HCT116 (cell line): ENCODE measurements at regions not wholly inside any gene's neighbourhood (a gene's known extent, or its start where the extent isn't known, plus 50 kb on each side); places are given as distances from the start of the nearest gene placed in this dataset.

Experiments
- ATAC-seq: fragments of 200-7000 bp; cut with Tn5 transposase; 2 replicates; pipeline ENCODE4 v1.9.1; 2020; ENCODE audit warnings: mild to moderate bottlenecking, moderate library complexity
- BruUV-seq: library from RNA; stranded (reverse); fragments of 400-500 nt; replicated peaks from 2 replicates; lab custom pipeline; 2021; lab: Mats Ljungman, UMichigan
- CTCF ChIA-PET: fragments of 300-600 bp; sonication (Branson Sonifier 250); formaldehyde crosslinking; loops from one replicate; lab custom pipeline; 2021; ENCODE audit warnings: antibody characterized with exemption; lab: Charles Lee
- POLR2A ChIA-PET: fragments of 300-600, 350-600 bp; sonication (Branson Sonifier 250); formaldehyde crosslinking; loops from one replicate; lab custom pipeline; 2021; ENCODE audit warnings: antibody characterized with exemption; lab: Charles Lee
- RAD21 ChIA-PET, 2 experiments: fragments of 300-600 bp; sonication (Branson Sonifier 250); formaldehyde crosslinking; loops; one replicate each; lab custom pipeline; 2023; ENCODE audit warnings: low total read pairs in 2 of 2; ENCODE audit not compliant: uncharacterized antibody in 2 of 2, unreplicated experiment in 2 of 2, low non-redundant PET in 1 of 2; lab: Charles Lee
- DNase-seq: peaks from one replicate; pipeline ENCODE4 v3.0.0-alpha.2; 2010; ENCODE audit warnings: low read depth, low spot score
- H2AFZ ChIP-seq: fragments of 200-600 bp; shearing (Covaris generic), sonication (generic); 2 replicates; pipeline ENCODE4 v1.6.1; 2017; ENCODE audit warnings: low read depth, mixed run types, mixed read lengths, antibody characterized with exemption, low read length; ENCODE audit not compliant: poor library complexity, severe bottlenecking
- H3K27ac ChIP-seq: 2 replicates; pipeline ENCODE4 v1.5.1; 2012; ENCODE audit warnings: low read depth, low read length
- H3K27me3 ChIP-seq: fragments of 200-600 bp; sonication (generic); 2 replicates; pipeline ENCODE4 v1.6.1; 2016; ENCODE audit warnings: mixed run types, low read length, mixed read lengths; ENCODE audit not compliant: insufficient read depth
- H3K36me3 ChIP-seq, 2 experiments: fragments of 200-500 bp in 1 of 2; fragments of 200-600 bp in 1 of 2; sonication (Bioruptor generic) in 1 of 2; sonication (generic) in 1 of 2; 2 replicates each; pipeline versions ENCODE4 v1.5.1 to v1.6.1; 2014 to 2016; ENCODE audit warnings: low read length in 2 of 2, inconsistent platforms in 1 of 2, mixed read lengths in 1 of 2, mixed run types in 1 of 2; ENCODE audit not compliant: insufficient read depth in 2 of 2, control insufficient read depth in 1 of 2
- H3K4me1 ChIP-seq, 2 experiments: fragments of 200-600 bp in 1 of 2; sonication (generic) in 1 of 2; 2 replicates each; pipeline versions ENCODE4 v1.5.1 to v1.6.1; 2012 to 2017; ENCODE audit warnings: low read length in 2 of 2, inconsistent platforms in 1 of 2, mild to moderate bottlenecking in 1 of 2, mixed read lengths in 1 of 2, mixed run types in 1 of 2, moderate library complexity in 1 of 2; ENCODE audit not compliant: insufficient read depth in 2 of 2, control insufficient read depth in 1 of 2
- H3K4me2 ChIP-seq: fragments of 200-600 bp; sonication (generic); 2 replicates; pipeline ENCODE4 v1.6.1; 2017; ENCODE audit warnings: mixed run types, low read length, mixed read lengths
- H3K4me3 ChIP-seq, 2 experiments: fragments of 200-600 bp in 1 of 2; sonication (generic) in 1 of 2; replicated peaks in 1 of 2; 2 replicates each; pipeline ENCODE4 v1.5.1; 2011 to 2016; ENCODE audit warnings: low read length in 2 of 2, control low read depth in 1 of 2, low read depth in 1 of 2, mild to moderate bottlenecking in 1 of 2, mixed read lengths in 1 of 2, mixed run types in 1 of 2
- H3K79me2 ChIP-seq: fragments of 200-600 bp; sonication (generic); 2 replicates; pipeline ENCODE4 v1.6.1; 2017; ENCODE audit warnings: mild to moderate bottlenecking, mixed run types, low read length, moderate library complexity, mixed read lengths; ENCODE audit not compliant: insufficient read depth
- H3K9ac ChIP-seq: fragments of 200-600 bp; sonication (generic); 2 replicates; pipeline ENCODE4 v1.6.1; 2016; ENCODE audit warnings: low read length, mixed read lengths
- H3K9me2 ChIP-seq: fragments of 200-600 bp; sonication (generic), shearing (Covaris generic); 2 replicates; pipeline ENCODE4 v1.6.1; 2017; ENCODE audit warnings: mixed run types, mild to moderate bottlenecking, moderate library complexity; ENCODE audit not compliant: insufficient read depth
- H3K9me3 ChIP-seq, 2 experiments: fragments of 200-500 bp in 1 of 2; fragments of 200-600 bp in 1 of 2; sonication (Bioruptor generic) in 1 of 2; sonication (generic) in 1 of 2; 2 replicates each; pipeline ENCODE4 v1.6.1; 2014 to 2017; ENCODE audit warnings: low read length in 2 of 2, mixed read lengths in 2 of 2, inconsistent platforms in 1 of 2, low read depth in 1 of 2, mild to moderate bottlenecking in 1 of 2, mixed run types in 1 of 2, moderate library complexity in 1 of 2; ENCODE audit not compliant: control insufficient read depth in 1 of 2, insufficient read depth in 1 of 2
- H4K20me1 ChIP-seq: fragments of 200-600 bp; sonication (generic), shearing (Covaris generic); 2 replicates; pipeline ENCODE4 v1.6.1; 2017; ENCODE audit warnings: mixed run types, mild to moderate bottlenecking, moderate library complexity; ENCODE audit not compliant: insufficient read depth
- ATF3 ChIP-seq: IDR thresholded peaks from 2 replicates; pipeline ENCODE4 v1.6.1; 2012
- CEBPB ChIP-seq: IDR thresholded peaks from 2 replicates; pipeline ENCODE4 v1.6.1; 2012; ENCODE audit warnings: low read depth
- EGR1 ChIP-seq: IDR thresholded peaks from 2 replicates; pipeline ENCODE4 v1.6.1; 2012; ENCODE audit warnings: low read depth
- ELF1 ChIP-seq: IDR thresholded peaks from 2 replicates; pipeline ENCODE4 v1.6.1; 2012; ENCODE audit warnings: low read depth, borderline replicate concordance
- EZH2 ChIP-seq: fragments of 200-600 bp; sonication (generic); IDR thresholded peaks from 2 replicates; pipeline ENCODE4 v1.6.1; 2017; ENCODE audit warnings: antibody characterized with exemption, mixed run types
- EZH2phosphoT487 ChIP-seq: fragments of 200-600 bp; IDR thresholded peaks from 2 replicates; pipeline ENCODE4 v1.6.1; 2018; ENCODE audit warnings: antibody characterized with exemption, borderline replicate concordance
- FOSL1 ChIP-seq: IDR thresholded peaks from 2 replicates; pipeline ENCODE4 v1.6.1; 2012; ENCODE audit warnings: low read depth
- JUND ChIP-seq: IDR thresholded peaks from 2 replicates; pipeline ENCODE4 v1.6.1; 2012
- MAX ChIP-seq: IDR thresholded peaks from 2 replicates; pipeline ENCODE4 v1.6.1; 2012
- POLR2AphosphoS5 ChIP-seq: IDR thresholded peaks from 2 replicates; pipeline ENCODE4 v1.6.1; 2011; ENCODE audit warnings: mild to moderate bottlenecking, low read depth, low read length, moderate library complexity
- REST ChIP-seq: IDR thresholded peaks from 2 replicates; pipeline ENCODE4 v1.6.1; 2012; ENCODE audit warnings: low read depth
- SIN3A ChIP-seq: IDR thresholded peaks from 2 replicates; pipeline ENCODE4 v1.6.1; 2012; ENCODE audit warnings: low read depth
- SP1 ChIP-seq: IDR thresholded peaks from 2 replicates; pipeline ENCODE4 v1.6.1; 2012; ENCODE audit warnings: low read depth
- TCF7L2 ChIP-seq: IDR thresholded peaks from 2 replicates; pipeline ENCODE4 v1.7.0; 2011; ENCODE audit warnings: borderline replicate concordance, inconsistent platforms; ENCODE audit not compliant: insufficient read depth, insufficient read length; ENCODE audit errors: extremely low read depth
- YY1 ChIP-seq: IDR thresholded peaks from 2 replicates; pipeline ENCODE4 v1.6.1; 2011; ENCODE audit warnings: low read length, low read depth, moderate library complexity, mild to moderate bottlenecking; ENCODE audit not compliant: insufficient replicate concordance; ENCODE audit errors: extremely low read depth
- ZFX ChIP-seq: fragments of 450-650 bp; IDR thresholded peaks from 2 replicates; pipeline ENCODE4 v1.6.1; 2017
- ZNF274 ChIP-seq: fragments of 200-500 bp; sonication (Bioruptor generic); IDR thresholded peaks from 2 replicates; pipeline ENCODE4 v1.6.1; 2014; ENCODE audit warnings: mild to moderate bottlenecking, low read depth, low read length, inconsistent platforms
- intact Hi-C: fragments of 100-400 bp; cut with micrococcal nuclease; formaldehyde crosslinking; loops from 2 replicates; pipeline ENCODE4 v1.10.0; 2022

DNA sequence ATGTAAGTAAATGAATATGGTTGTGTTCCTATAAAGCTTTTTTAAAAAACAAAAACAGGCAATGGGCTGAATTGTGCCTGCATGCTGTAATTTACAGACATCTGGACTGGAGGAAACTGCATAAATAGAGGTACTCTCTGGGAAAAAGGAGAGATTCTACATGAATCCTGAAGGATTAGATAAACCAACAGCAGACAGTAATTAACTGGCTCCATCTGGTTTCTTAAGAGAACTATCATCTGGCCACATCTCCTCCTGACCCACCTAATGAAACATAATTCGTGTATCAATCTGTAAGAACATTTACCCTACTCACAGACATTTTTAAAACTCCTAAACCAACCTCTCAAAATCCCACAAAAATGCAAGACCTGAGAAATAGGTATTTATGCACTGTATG lies 528.1 kb upstream of the ST8SIA4 start:
- no TSS peak for BruUV-seq

DNA sequence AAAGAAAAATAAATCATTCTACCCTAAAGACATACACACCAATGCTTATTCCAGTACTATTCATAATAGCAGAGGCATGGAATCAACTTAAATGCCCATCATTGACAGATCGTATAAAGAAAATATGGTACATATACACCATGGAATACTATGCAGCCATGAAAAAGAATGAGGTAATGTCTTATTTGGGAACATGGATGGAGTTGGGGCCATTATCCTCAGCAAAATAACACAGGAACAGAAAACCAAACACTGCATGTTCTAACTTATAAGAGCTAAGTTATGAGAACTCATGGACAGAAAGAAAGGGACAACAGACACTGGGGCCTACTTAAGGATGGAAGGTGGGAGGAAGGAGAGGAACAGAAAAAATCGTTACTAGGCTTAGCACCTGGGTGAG lies 527.5 kb upstream of the ST8SIA4 start:
- no peak overlapping the region for H3K4me2 ChIP-seq
- ChIA-PET CTCF (no interaction called here), POLR2A (no interaction called here), RAD21 (no interaction called here)
- no peak overlapping the region for H2AFZ ChIP-seq
- ATAC-seq (no peak), DNase-seq (no peak)
- no peak overlapping the region for H3K9ac ChIP-seq
- no peaks in the 10 kb centered on the region for H3K9me3 ChIP-seq
- BruUV-seq, result no TSS peak
- no peaks in the 10 kb centered on the region for H3K4me1 ChIP-seq
- no peaks in the 10 kb centered on the region for H4K20me1 ChIP-seq
- no peak overlapping the region for H3K4me3 ChIP-seq
- H3K27ac ChIP-seq, result no peak overlapping the region
- intact Hi-C loops, result no loop called here
- no peaks in the 10 kb centered on the region for H3K36me3 ChIP-seq
- H3K9me2 ChIP-seq, result no peaks in the 10 kb centered on the region
- no peak for TF ChIP-seq SP1
- no peak for TF ChIP-seq FOSL1
- TF ChIP-seq POLR2AphosphoS5, result no peak
- no peak for TF ChIP-seq MAX
- no peak for TF ChIP-seq TCF7L2
- no peak for TF ChIP-seq EZH2phosphoT487
- no peak for TF ChIP-seq ZNF274
- TF ChIP-seq YY1, result no peak
- TF ChIP-seq EGR1, result no peak
- no peak for TF ChIP-seq CEBPB
- TF ChIP-seq ATF3, result no peak
- no peak for TF ChIP-seq REST
- TF ChIP-seq, all 23 proteins: peak for 0
- H3K27me3 ChIP-seq, result no peaks in the 10 kb centered on the region
- H3K79me2 ChIP-seq, result no peaks in the 10 kb centered on the region

More for the DNA sequence above, 528.1 kb upstream of the ST8SIA4 start:
- no peaks in the 10 kb centered on the region for H3K9me3 ChIP-seq
- H3K27me3 ChIP-seq, result no peaks in the 10 kb centered on the region
- H3K9me2 ChIP-seq, result no peaks in the 10 kb centered on the region
- intact Hi-C loops, result no loop called here
- H4K20me1 ChIP-seq, result no peaks in the 10 kb centered on the region
- RAD21 ChIA-PET, result no interaction called here
- POLR2A ChIA-PET, result no interaction called here
- no peaks in the 10 kb centered on the region for H3K79me2 ChIP-seq
- ATAC-seq, result no peak
- TF ChIP-seq TCF7L2, result no peak
- TF ChIP-seq EGR1, result no peak
- TF ChIP-seq ELF1, result no peak
- TF ChIP-seq EZH2, result no peak
- TF ChIP-seq EZH2phosphoT487, result no peak
- no peak for TF ChIP-seq ZFX
- no peak for TF ChIP-seq JUND
- no peak for TF ChIP-seq SIN3A
- TF ChIP-seq, all 23 proteins: peak for 0
- Histone ChIP-seq H3K4me3 (no peak overlapping the region), H2AFZ (no peak overlapping the region), H3K4me1 (no peaks in the 10 kb centered on the region), H3K27ac (no peak overlapping the region), H3K9ac (no peak overlapping the region), H3K4me2 (no peak overlapping the region), H3K36me3 (no peaks in the 10 kb centered on the region)
- CTCF ChIA-PET, result no interaction called here
- DNase-seq, result no peak
